Neural progenitor cell (in vitro differentiated cells): ENCODE measurements at regions not wholly inside any gene's neighbourhood (a gene's known extent, or its start where the extent isn't known, plus 50 kb on each side); places are given as distances from the start of the nearest gene placed in this dataset.

ENCODE experiments used
- DNase-seq: peaks from one replicate; pipeline ENCODE4 v3.0.0-alpha.2; 2016; ENCODE audit warnings: low spot score
- H2AFZ ChIP-seq: fragments of 200-600 bp; sonication (generic); replicated peaks from 2 replicates; pipeline ENCODE4 v1.6.1; 2016; ENCODE audit warnings: antibody characterized with exemption
- H3F3A ChIP-seq: fragments of 200-600 bp; sonication (generic); 2 replicates; pipeline ENCODE4 v1.6.1; 2016; ENCODE audit warnings: antibody characterized with exemption, low read depth
- H3K27ac ChIP-seq: fragments of 200-600 bp; sonication (generic); 2 replicates; pipeline ENCODE4 v1.5.1; 2016; ENCODE audit warnings: mild to moderate bottlenecking
- H3K27me3 ChIP-seq: fragments of 200-600 bp; sonication (generic); 2 replicates; pipeline ENCODE4 v1.6.1; 2016; ENCODE audit warnings: mild to moderate bottlenecking, moderate library complexity
- H3K36me3 ChIP-seq: fragments of 200-600 bp; sonication (generic); 2 replicates; pipeline ENCODE4 v1.5.1; 2016
- H3K4me1 ChIP-seq: fragments of 200-600 bp; sonication (generic); 2 replicates; pipeline ENCODE4 v1.6.1; 2016; ENCODE audit warnings: mixed run types
- H3K4me2 ChIP-seq: fragments of 200-600 bp; sonication (generic); 2 replicates; pipeline ENCODE4 v1.6.1; 2016
- H3K4me3 ChIP-seq: fragments of 200-600 bp; sonication (generic); 2 replicates; pipeline ENCODE4 v1.5.1; 2016
- H3K79me2 ChIP-seq: fragments of 200-600 bp; sonication (generic); 2 replicates; pipeline ENCODE4 v1.6.1; 2016; ENCODE audit warnings: low read depth
- H3K9ac ChIP-seq: fragments of 200-600 bp; sonication (generic); 2 replicates; pipeline ENCODE4 v1.6.1; 2016
- H3K9me3 ChIP-seq: fragments of 200-600 bp; sonication (generic); 2 replicates; pipeline ENCODE4 v1.5.1; 2016; ENCODE audit warnings: low read depth
- H4K20me1 ChIP-seq: fragments of 200-600 bp; sonication (generic); 2 replicates; pipeline ENCODE4 v1.6.1; 2016; ENCODE audit warnings: low read depth
- H3K27ac Mint-ChIP-seq: 3 replicates; pipeline ENCODE4 v1.8.0; 2021; ENCODE audit warnings: mixed read lengths
- H3K27me3 Mint-ChIP-seq: 2 replicates; pipeline ENCODE4 v1.8.0; 2022; ENCODE audit warnings: low read depth, mild to moderate bottlenecking, inconsistent platforms, moderate library complexity, mixed read lengths; ENCODE audit not compliant: insufficient read depth
- H3K36me3 Mint-ChIP-seq: 3 replicates; pipeline ENCODE4 v1.8.0; 2021; ENCODE audit warnings: mixed read lengths
- H3K4me1 Mint-ChIP-seq: 3 replicates; pipeline ENCODE4 v1.8.0; 2021; ENCODE audit warnings: mixed read lengths
- H3K4me3 Mint-ChIP-seq: 3 replicates; pipeline ENCODE4 v1.8.0; 2021; ENCODE audit warnings: mild to moderate bottlenecking, moderate library complexity, mixed read lengths
- H3K9me3 Mint-ChIP-seq: 3 replicates; pipeline ENCODE4 v1.8.0; 2020; ENCODE audit warnings: mixed read lengths
- CTCF ChIP-seq: fragments of 200-600 bp; sonication (generic); IDR thresholded peaks from 2 replicates; pipeline ENCODE4 v1.5.1; 2017; ENCODE audit warnings: antibody characterized with exemption, mild to moderate bottlenecking
- EZH2 ChIP-seq: fragments of 200-600 bp; sonication (generic); IDR thresholded peaks from 2 replicates; pipeline ENCODE4 v1.6.1; 2017; ENCODE audit warnings: antibody characterized with exemption, mild to moderate bottlenecking, moderate library complexity
- EZH2phosphoT487 ChIP-seq: fragments of 200-600 bp; sonication (generic); IDR thresholded peaks from 2 replicates; pipeline ENCODE4 v1.6.1; 2017; ENCODE audit warnings: antibody characterized with exemption

GRCh38 chr20:55406891-55407290 lies 598.4 kb downstream of the CBLN4 start:
- peaks cover 5% of the 10 kb centered on the region for H3K9me3 Mint-ChIP-seq
- H3K4me3 Mint-ChIP-seq, result no peak overlapping the region
- no peaks in the 10 kb centered on the region for H4K20me1 ChIP-seq
- no peak overlapping the region for H2AFZ ChIP-seq
- no peak for DNase-seq
- no peak overlapping the region for H3K9ac ChIP-seq
- no peaks in the 10 kb centered on the region for H3K36me3 Mint-ChIP-seq
- no peak overlapping the region for H3K4me2 ChIP-seq
- H3K27me3 Mint-ChIP-seq, result peaks cover 4% of the 10 kb centered on the region
- H3K4me1 Mint-ChIP-seq, result no peaks in the 10 kb centered on the region
- no peaks in the 10 kb centered on the region for H3K4me1 ChIP-seq
- H3K27ac Mint-ChIP-seq, result no peak overlapping the region
- H3K36me3 ChIP-seq, result no peaks in the 10 kb centered on the region
- H3K4me3 ChIP-seq, result no peak overlapping the region
- no peaks in the 10 kb centered on the region for H3K9me3 ChIP-seq
- no peak overlapping the region for H3K27ac ChIP-seq
- H3K79me2 ChIP-seq, result no peaks in the 10 kb centered on the region
- no peaks in the 10 kb centered on the region for H3F3A ChIP-seq
- H3K27me3 ChIP-seq, result no peaks in the 10 kb centered on the region
- TF ChIP-seq EZH2phosphoT487 (no peak), EZH2 (no peak), CTCF (no peak)

GRCh38 chr20:55394592-55394991 lies 610.7 kb downstream of the CBLN4 start:
- Histone ChIP-seq H3K4me3 (no peak overlapping the region), H3K4me1 (no peaks in the 10 kb centered on the region), H2AFZ (no peak overlapping the region), H3K9me3 (no peaks in the 10 kb centered on the region), H3K9ac (no peak overlapping the region), H3K27me3 (no peaks in the 10 kb centered on the region), H3K4me2 (no peak overlapping the region), H4K20me1 (no peaks in the 10 kb centered on the region), H3K27ac (no peak overlapping the region), H3K79me2 (no peaks in the 10 kb centered on the region), H3K36me3 (no peaks in the 10 kb centered on the region), H3F3A (no peaks in the 10 kb centered on the region)
- H3K27me3 Mint-ChIP-seq, result peaks cover 2% of the 10 kb centered on the region
- H3K36me3 Mint-ChIP-seq, result no peaks in the 10 kb centered on the region
- no peak for DNase-seq
- H3K9me3 Mint-ChIP-seq, result no peaks in the 10 kb centered on the region
- TF ChIP-seq EZH2phosphoT487 (no peak), CTCF (no peak), EZH2 (no peak)
- no peaks in the 10 kb centered on the region for H3K4me1 Mint-ChIP-seq
- H3K27ac Mint-ChIP-seq, result no peak overlapping the region
- H3K4me3 Mint-ChIP-seq, result no peak overlapping the region

GRCh38 chr20:55390791-55391190 lies 614.5 kb downstream of the CBLN4 start:
- H3K4me3 ChIP-seq, result no peak overlapping the region
- H3K4me2 ChIP-seq, result no peak overlapping the region
- Mint-ChIP-seq H3K36me3 (no peaks in the 10 kb centered on the region), H3K4me1 (no peaks in the 10 kb centered on the region), H3K9me3 (no peaks in the 10 kb centered on the region), H3K27ac (no peak overlapping the region), H3K4me3 (no peak overlapping the region), H3K27me3 (peaks cover 2% of the 10 kb centered on the region)
- TF ChIP-seq EZH2phosphoT487 (no peak), EZH2 (no peak), CTCF (no peak)
- H3F3A ChIP-seq, result no peaks in the 10 kb centered on the region
- no peaks in the 10 kb centered on the region for H3K4me1 ChIP-seq
- no peaks in the 10 kb centered on the region for H3K27me3 ChIP-seq
- DNase-seq, result no peak
- H3K27ac ChIP-seq, result no peak overlapping the region
- no peaks in the 10 kb centered on the region for H3K79me2 ChIP-seq
- no peak overlapping the region for H2AFZ ChIP-seq
- H3K9ac ChIP-seq, result no peak overlapping the region
- H4K20me1 ChIP-seq, result no peaks in the 10 kb centered on the region
- no peaks in the 10 kb centered on the region for H3K36me3 ChIP-seq
- no peaks in the 10 kb centered on the region for H3K9me3 ChIP-seq

- Histone ChIP-seq H3K4me1 (no peaks in the 10 kb centered on the region), H3K27me3 (no peaks in the 10 kb centered on the region), H3K9me3 (no peaks in the 10 kb centered on the region), H3K4me2 (no peak overlapping the region), H3K4me3 (no peak overlapping the region), H3K79me2 (no peaks in the 10 kb centered on the region), H2AFZ (no peak overlapping the region), H3K27ac (no peak overlapping the region), H3K36me3 (no peaks in the 10 kb centered on the region), H4K20me1 (no peaks in the 10 kb centered on the region), H3F3A (no peaks in the 10 kb centered on the region), H3K9ac (no peak overlapping the region)
- Mint-ChIP-seq H3K4me1 (no peaks in the 10 kb centered on the region), H3K36me3 (no peaks in the 10 kb centered on the region), H3K9me3 (no peaks in the 10 kb centered on the region), H3K4me3 (no peak overlapping the region), H3K27me3 (peaks cover 2% of the 10 kb centered on the region), H3K27ac (no peak overlapping the region)
- DNase-seq, result no peak
- TF ChIP-seq CTCF, result no peak
- no peak for TF ChIP-seq EZH2phosphoT487
- no peak for TF ChIP-seq EZH2
Observed at GRCh38 chr20:55386686-55387085, 618.6 kb downstream of the CBLN4 start.
